OCI-LY3 (cell line): ENCODE measurements at regions not wholly inside any gene's neighbourhood (a gene's known extent, or its start where the extent isn't known, plus 50 kb on each side); places are given as distances from the start of the nearest gene placed in this dataset.

Experiments
- CTCF ChIP-seq: fragments of 200-600, 300-600 bp; sonication (generic); IDR thresholded peaks from 2 replicates; pipeline ENCODE4 v1.5.1; 2014; ENCODE audit warnings: antibody characterized with exemption, low read length, low read depth
- EZH2phosphoT487 ChIP-seq: fragments of 200-600 bp; shearing (Covaris generic); IDR thresholded peaks from 2 replicates; pipeline ENCODE4 v1.6.1; 2018; ENCODE audit warnings: antibody characterized with exemption, mixed run types, low read depth

- TF ChIP-seq CTCF (no peak), EZH2phosphoT487 (no peak)
Observed at GRCh38 chr4:159051245-159052071, 51.4 kb upstream of the RAPGEF2 start.
